SK-N-MC (cell line): ENCODE measurements at regions not wholly inside any gene's neighbourhood (a gene's known extent, or its start where the extent isn't known, plus 50 kb on each side); places are given as distances from the start of the nearest gene placed in this dataset.

Source experiments
- EZH2 ChIP-seq: fragments of 200-600 bp; sonication (generic); IDR thresholded peaks from one replicate; pipeline ENCODE4 v1.6.1; 2017; ENCODE audit warnings: antibody characterized with exemption
- POLR2AphosphoS5 ChIP-seq: IDR thresholded peaks from 2 replicates; pipeline ENCODE4 v1.6.1; 2012; ENCODE audit warnings: mild to moderate bottlenecking, low read depth, low read length, borderline replicate concordance

DNA sequence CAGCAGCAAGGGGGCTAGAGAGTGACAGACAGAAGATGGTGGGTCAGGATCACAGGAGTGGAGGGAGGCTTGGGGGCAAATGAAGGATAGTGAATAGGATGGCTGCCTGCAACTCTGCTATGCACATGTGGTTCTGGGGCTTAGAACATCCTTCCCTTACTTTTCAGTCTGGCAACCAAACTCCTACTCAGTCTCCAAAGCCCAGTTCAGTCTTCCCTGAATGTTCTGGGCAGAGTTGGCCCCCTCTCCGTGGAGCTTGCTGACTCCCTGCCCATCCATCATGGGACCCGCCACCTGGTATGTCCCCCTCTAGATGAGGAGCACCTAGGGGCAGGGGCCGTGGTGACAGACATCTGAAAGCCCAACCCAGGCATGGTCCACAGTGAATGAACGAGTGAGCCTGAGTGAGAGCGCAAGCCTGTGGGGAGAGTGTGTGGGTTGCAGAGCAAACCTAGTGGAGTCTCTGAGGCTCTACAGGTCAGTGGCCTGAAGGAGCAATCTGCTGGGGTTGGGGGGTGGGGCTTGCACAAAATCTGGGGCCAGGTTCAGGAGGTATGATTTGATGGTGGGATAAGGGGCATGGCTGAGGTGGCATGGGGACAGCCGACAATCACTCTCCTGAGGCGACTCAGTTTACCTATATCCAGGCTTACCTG, 180.6 kb downstream of the FGF18 start:
- TF ChIP-seq EZH2 (no peak), POLR2AphosphoS5 (no peak)
